Neural progenitor cell (in vitro differentiated cells): ENCODE measurements at regions not wholly inside any gene's neighbourhood (a gene's known extent, or its start where the extent isn't known, plus 50 kb on each side); places are given as distances from the start of the nearest gene placed in this dataset.

Experiments
- EZH2 ChIP-seq: fragments of 200-600 bp; sonication (generic); IDR thresholded peaks from 2 replicates; pipeline ENCODE4 v1.6.1; 2017; ENCODE audit warnings: antibody characterized with exemption, mild to moderate bottlenecking, moderate library complexity
- EZH2phosphoT487 ChIP-seq: fragments of 200-600 bp; sonication (generic); IDR thresholded peaks from 2 replicates; pipeline ENCODE4 v1.6.1; 2017; ENCODE audit warnings: antibody characterized with exemption
- TF ChIP-seq, protein P1 (sequence below): fragments of 200-600 bp; sonication (generic); IDR thresholded peaks from 2 replicates; pipeline ENCODE4 v1.5.1; 2017; ENCODE audit warnings: antibody characterized with exemption, mild to moderate bottlenecking

DNA sequence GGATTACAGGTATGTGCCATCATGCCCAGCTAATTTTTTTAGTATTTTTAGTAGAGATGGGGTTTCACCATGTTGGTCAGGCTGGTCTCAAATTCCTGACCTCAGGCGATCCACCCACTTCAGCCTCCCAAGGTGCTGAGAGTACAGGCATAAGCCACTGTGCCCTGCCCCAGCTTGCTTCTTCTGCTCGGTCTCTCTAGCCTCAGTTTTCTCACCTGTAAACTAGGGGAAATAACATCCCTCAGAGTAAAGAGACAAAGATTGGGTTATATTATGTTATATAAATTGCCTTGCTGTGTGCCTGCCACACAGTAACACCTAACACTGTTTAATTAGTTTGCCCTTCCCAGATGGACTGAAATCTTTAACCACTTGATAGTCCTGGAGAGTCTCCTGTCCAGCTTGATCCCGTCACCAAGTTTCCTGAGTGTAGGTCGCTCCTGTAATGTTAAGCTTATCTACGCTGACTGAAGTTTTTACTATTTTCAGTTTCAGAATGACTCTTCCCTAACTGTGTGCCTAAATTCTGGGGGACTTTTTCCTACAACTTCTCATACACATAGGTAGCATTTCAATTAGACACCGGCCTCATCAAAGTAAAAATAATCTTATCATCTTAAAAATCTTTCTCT, 412.7 kb upstream of the TENM3 start:
- TF ChIP-seq, protein P1, sequence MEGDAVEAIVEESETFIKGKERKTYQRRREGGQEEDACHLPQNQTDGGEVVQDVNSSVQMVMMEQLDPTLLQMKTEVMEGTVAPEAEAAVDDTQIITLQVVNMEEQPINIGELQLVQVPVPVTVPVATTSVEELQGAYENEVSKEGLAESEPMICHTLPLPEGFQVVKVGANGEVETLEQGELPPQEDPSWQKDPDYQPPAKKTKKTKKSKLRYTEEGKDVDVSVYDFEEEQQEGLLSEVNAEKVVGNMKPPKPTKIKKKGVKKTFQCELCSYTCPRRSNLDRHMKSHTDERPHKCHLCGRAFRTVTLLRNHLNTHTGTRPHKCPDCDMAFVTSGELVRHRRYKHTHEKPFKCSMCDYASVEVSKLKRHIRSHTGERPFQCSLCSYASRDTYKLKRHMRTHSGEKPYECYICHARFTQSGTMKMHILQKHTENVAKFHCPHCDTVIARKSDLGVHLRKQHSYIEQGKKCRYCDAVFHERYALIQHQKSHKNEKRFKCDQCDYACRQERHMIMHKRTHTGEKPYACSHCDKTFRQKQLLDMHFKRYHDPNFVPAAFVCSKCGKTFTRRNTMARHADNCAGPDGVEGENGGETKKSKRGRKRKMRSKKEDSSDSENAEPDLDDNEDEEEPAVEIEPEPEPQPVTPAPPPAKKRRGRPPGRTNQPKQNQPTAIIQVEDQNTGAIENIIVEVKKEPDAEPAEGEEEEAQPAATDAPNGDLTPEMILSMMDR = no peak
- no peak for TF ChIP-seq EZH2
- TF ChIP-seq EZH2phosphoT487 = no peak
